Glutamatergic neuron (in vitro differentiated cells): ENCODE measurements at regions not wholly inside any gene's neighbourhood (a gene's known extent, or its start where the extent isn't known, plus 50 kb on each side); places are given as distances from the start of the nearest gene placed in this dataset.

Source experiments
- DNase-seq: peaks from one replicate; pipeline ENCODE4 v3.0.0; 2022
- H3K27ac Mint-ChIP-seq: one replicate; pipeline ENCODE4 v1.8.0; 2020; ENCODE audit warnings: mild to moderate bottlenecking, mixed read lengths, inconsistent platforms; ENCODE audit not compliant: unreplicated experiment
- H3K27me3 Mint-ChIP-seq: one replicate; pipeline ENCODE4 v1.8.0; 2020; ENCODE audit warnings: mild to moderate bottlenecking, moderate library complexity, mixed read lengths, inconsistent platforms; ENCODE audit not compliant: unreplicated experiment
- H3K36me3 Mint-ChIP-seq: one replicate; pipeline ENCODE4 v1.8.0; 2020; ENCODE audit warnings: mild to moderate bottlenecking, mixed read lengths, inconsistent platforms; ENCODE audit not compliant: unreplicated experiment
- H3K4me1 Mint-ChIP-seq: one replicate; pipeline ENCODE4 v1.8.0; 2020; ENCODE audit warnings: mild to moderate bottlenecking, low read depth, mixed read lengths, inconsistent platforms; ENCODE audit not compliant: unreplicated experiment
- H3K4me3 Mint-ChIP-seq: one replicate; pipeline ENCODE4 v1.8.0; 2020; ENCODE audit warnings: mild to moderate bottlenecking, mixed read lengths, inconsistent platforms; ENCODE audit not compliant: unreplicated experiment
- H3K9me3 Mint-ChIP-seq: one replicate; pipeline ENCODE4 v1.8.0; 2020; ENCODE audit warnings: mild to moderate bottlenecking, moderate library complexity, mixed read lengths, inconsistent platforms; ENCODE audit not compliant: unreplicated experiment
- CTCF ChIP-seq: fragments of 200-600 bp; sonication (generic); IDR thresholded peaks from one replicate; pipeline ENCODE4 v1.5.0; 2021; ENCODE audit not compliant: partially characterized antibody, unreplicated experiment

- Mint-ChIP-seq H3K9me3 (no peaks in the 10 kb centered on the region), H3K27ac (no peak overlapping the region), H3K4me1 (no peaks in the 10 kb centered on the region), H3K27me3 (no peaks in the 10 kb centered on the region), H3K4me3 (no peak overlapping the region), H3K36me3 (no peaks in the 10 kb centered on the region)
- DNase-seq: no peak
- TF ChIP-seq CTCF: no peak
These were observed 492.0 kb upstream of the KIF2B start for GRCh38 chr17:53330756-53331155.

- Mint-ChIP-seq H3K36me3 (no peaks in the 10 kb centered on the region), H3K9me3 (no peaks in the 10 kb centered on the region), H3K4me3 (no peak overlapping the region), H3K27ac (no peak overlapping the region), H3K4me1 (no peaks in the 10 kb centered on the region), H3K27me3 (no peaks in the 10 kb centered on the region)
- DNase-seq: no peak
- no peak for TF ChIP-seq CTCF
These were observed 501.1 kb upstream of the KIF2B start for GRCh38 chr17:53321651-53322050.

- no peak overlapping the region for H3K4me3 Mint-ChIP-seq
- no peaks in the 10 kb centered on the region for H3K9me3 Mint-ChIP-seq
- no peaks in the 10 kb centered on the region for H3K36me3 Mint-ChIP-seq
- TF ChIP-seq CTCF: no peak
- H3K27ac Mint-ChIP-seq: no peak overlapping the region
- no peaks in the 10 kb centered on the region for H3K27me3 Mint-ChIP-seq
- H3K4me1 Mint-ChIP-seq: no peaks in the 10 kb centered on the region
- no peak for DNase-seq
These were observed 502.8 kb upstream of the KIF2B start for GRCh38 chr17:53319947-53320346.

- Mint-ChIP-seq H3K27me3 (no peaks in the 10 kb centered on the region), H3K9me3 (no peaks in the 10 kb centered on the region), H3K36me3 (no peaks in the 10 kb centered on the region), H3K4me3 (no peak overlapping the region), H3K4me1 (no peaks in the 10 kb centered on the region), H3K27ac (no peak overlapping the region)
- no peak for TF ChIP-seq CTCF
- DNase-seq: no peak
These were observed 505.7 kb upstream of the KIF2B start for GRCh38 chr17:53316988-53317387.

GRCh38 chr17:53316073-53316472 is 506.7 kb upstream of the KIF2B start:
- TF ChIP-seq CTCF: no peak
- Mint-ChIP-seq H3K9me3 (no peaks in the 10 kb centered on the region), H3K27ac (no peak overlapping the region), H3K27me3 (no peaks in the 10 kb centered on the region), H3K4me1 (no peaks in the 10 kb centered on the region), H3K36me3 (no peaks in the 10 kb centered on the region), H3K4me3 (no peak overlapping the region)
- no peak for DNase-seq
